GM19328 (cell line): ENCODE measurements at regions not wholly inside any gene's neighbourhood (a gene's known extent, or its start where the extent isn't known, plus 50 kb on each side); places are given as distances from the start of the nearest gene placed in this dataset.

Experiments used
- ATAC-seq: cut with Tn5 transposase; IDR thresholded peaks from one replicate; pipeline ENCODE4 v1.9.1; 2021; ENCODE audit warnings: mild to moderate bottlenecking, moderate library complexity; ENCODE audit not compliant: unreplicated experiment

DNA sequence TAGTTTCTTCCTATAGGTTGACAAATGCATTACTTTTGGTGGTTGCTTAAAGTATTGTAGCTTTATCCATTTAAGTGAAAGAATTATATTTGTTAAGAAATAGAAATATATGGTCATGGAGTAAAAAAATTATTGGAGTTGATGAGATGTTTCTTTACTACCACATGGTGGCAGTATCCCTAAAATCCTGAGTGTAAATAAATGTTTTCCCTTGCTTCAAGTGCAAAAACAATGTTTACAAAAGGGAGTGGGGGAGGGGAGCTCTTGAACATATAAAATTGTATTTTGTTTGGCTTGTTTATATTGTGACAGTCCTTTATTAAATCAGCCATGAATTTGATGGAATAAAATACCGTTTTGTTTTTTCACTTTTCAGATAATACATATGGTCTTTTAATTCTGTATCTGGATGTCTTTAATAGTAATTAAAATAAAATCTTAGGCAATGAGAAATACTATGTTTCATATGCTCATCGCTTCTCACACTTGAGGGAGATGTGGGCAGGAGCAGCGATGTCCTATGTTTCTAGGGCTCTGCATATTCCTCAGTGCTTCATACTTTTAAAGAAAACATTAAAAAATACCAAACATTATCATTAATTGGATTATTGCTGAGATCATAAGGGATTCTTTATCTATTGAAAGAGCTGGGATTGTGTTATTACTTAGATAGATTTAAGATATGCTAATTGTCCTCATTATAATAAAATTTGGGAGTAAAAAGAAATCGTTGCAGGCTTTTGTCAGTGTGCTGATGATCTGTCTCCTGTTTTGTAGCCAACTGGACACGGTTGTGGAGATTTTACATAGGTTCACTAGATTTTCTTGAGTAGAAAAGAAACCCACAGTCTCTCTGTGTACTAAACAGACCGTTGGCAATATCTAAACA is 349.7 kb downstream of the TUSC7 start:
- no peak for ATAC-seq

DNA sequence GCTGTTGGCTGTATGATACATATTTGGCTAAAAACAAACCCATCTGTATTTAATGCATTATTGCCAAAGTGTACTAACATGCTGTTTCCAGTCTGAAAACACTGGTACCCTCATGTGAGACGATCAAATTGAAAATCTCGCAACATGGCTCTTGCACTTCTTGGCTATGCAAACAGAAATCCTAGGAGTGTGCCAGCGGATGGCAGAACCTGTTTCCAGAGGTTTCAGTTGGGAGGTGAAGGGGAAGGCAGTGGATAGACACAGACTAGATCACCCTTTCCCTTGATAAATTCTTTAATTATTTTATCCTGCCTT is 350.3 kb downstream of the TUSC7 start:
- no peak for ATAC-seq

DNA sequence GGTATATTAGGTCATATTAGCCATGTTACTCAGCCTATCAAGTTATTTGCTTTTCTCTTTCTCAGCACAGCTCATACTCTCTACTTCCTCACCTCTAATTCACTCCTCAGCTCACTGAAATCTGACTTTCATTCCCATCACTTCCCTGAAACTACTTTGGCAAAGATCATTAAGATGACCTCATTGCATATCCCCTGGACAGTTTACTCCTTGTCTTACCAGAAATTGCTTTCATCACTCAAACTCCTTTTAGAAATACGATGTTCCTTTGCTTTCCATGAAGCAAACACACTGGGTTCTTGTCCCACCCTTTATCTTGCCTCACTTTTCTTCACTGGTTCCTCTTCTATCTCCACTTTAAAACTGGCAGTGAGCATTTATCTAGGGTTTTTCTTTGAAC is 354.4 kb downstream of the TUSC7 start:
- ATAC-seq: no peak

- ATAC-seq: no peak
These were observed 358.7 kb downstream of the TUSC7 start for GRCh38 chr3:117068301-117068700.

DNA sequence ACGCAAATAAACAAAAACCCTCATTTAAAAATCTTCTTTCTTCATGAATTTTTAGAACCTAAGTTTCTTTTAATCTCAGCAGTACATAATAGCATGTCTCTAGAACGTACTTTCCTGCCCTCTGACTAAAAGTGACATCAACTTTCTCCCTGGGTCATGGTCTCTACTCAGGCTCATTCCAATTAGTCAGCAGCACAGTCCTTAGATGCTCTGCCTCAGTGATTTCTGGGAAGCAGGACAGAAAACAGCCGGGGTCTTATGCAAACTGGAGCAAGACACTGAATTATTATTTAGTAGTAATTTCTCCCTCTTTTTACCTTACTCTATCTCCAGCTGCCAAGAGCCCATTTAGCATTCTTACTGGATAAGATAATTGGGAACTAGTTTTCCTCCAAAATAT is 365.2 kb downstream of the TUSC7 start:
- ATAC-seq: no peak

- no peak for ATAC-seq
These were observed 370.4 kb downstream of the TUSC7 start for GRCh38 chr3:117079997-117080396.

DNA sequence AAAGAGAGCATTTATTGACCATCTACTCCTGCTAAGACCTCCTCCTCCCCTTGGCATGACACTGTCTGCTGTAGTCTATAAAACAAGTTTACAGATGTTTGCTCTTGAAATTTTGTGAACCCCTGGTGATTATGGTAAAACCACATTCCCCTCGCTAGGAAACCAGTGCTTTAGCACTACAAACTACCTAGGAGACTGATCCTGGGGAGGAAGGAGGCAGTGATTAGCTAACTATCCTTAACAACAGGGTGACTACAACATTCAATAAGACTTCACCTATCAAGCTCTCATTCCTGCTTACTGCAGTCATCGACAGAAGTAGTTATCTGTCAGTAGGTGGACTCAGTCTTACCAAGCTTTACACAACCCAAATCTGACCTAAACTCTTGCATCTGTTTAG is 371.3 kb downstream of the TUSC7 start:
- no peak for ATAC-seq

DNA sequence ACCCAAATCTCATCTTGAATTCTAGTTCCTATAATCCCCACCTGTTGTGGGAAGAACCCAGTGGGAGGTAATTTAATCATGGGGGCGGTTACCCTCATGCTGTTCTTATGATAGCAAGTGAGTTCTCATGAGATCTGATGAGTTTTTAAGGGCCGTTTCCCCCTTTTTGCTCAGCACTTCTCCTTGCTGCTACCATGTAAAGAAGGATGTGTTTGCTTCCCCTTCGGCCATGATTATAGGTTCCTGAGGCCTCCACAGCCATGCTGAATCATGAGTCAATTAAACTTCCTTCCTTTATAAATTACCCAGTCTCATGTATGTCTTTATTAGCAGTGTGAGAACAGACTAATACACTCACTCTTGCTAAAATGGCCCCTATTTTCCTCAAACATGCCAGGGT is 374.7 kb downstream of the TUSC7 start:
- no peak for ATAC-seq

DNA sequence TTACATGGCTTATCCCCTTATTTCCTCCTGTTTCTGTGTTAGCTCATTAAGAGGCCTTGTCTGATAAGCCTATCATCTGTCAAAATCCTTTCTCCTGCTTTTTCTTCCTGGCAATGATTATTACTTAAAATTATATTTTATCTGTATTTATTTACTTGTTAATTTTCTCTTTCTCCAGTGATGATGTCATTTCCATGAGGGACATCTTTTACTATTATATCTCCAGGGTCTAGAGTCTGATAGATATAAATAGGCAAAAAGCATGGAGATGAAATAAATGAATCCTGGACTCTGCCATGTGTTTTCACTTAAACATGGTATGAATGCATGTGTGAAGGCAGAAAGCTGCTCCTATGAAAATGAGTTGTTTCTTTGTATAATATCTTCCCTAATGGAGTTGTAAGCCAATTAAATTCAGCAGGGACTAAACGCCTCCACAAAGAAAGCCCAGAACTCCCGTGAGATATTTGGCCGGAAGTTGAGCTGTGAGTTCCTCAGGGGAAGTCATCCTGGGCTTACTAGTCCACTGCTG is 375.2 kb downstream of the TUSC7 start:
- no peak for ATAC-seq

DNA sequence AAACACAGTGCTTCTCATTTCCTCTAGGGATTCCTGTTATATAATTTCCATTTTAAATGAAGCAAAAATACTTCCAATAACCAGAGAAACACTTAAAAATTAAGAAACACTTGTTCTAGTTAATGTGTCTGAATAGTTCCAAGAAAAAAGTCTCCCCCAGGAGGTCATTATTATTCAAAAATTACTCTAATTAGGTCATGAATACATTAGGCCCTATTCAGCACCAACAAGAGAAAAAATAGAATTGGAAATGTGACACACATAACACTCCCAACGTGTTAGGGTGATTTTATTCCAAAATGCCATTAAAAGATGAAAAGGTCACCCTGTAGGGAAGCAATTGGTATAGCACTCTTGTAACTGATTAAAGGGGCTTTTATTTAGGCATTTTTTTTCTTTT is 382.1 kb downstream of the TUSC7 start:
- ATAC-seq: no peak

GRCh38 chr3:117096549-117096948 is 387.0 kb downstream of the TUSC7 start:
- ATAC-seq: no peak

DNA sequence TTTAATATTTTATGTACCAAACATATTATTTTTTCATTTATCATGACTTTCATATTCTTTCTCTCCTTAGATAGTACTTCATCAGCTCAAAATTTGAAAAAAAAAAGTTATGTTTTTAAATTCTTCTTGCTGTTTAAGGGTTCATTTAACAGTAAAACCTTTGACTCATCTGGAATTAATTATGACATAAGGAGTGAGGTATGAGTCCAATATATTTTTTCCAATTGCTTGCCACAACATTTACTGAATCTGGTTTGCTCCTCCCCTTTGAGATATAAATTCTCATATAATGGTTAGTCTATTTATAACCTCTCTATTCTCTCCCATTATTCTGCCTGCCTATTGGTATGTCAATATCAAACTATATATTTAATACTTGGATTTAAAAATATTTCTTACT is 387.8 kb downstream of the TUSC7 start:
- no peak for ATAC-seq

- ATAC-seq: no peak
These were observed 392.1 kb downstream of the TUSC7 start for GRCh38 chr3:117101697-117102096.

DNA sequence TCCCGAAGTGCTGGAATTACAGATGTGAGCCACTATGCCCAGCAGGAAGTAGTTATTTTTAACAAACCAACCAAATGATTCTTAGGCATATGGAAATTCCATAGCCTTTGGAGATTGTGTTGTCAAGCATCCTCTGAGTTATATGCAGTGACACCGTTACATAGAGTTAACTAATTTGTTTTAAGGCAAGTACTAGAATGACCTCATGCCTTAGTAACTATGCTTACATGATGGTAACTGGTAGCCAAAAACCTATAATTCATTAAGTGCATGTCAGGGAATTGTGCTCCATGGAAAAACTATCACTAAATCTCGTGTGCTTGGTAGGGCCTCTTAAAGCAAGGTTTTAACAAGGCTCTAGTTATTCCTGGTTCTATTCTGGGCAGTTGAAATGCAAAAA is 392.8 kb downstream of the TUSC7 start:
- no peak for ATAC-seq

- no peak for ATAC-seq
These were observed 394.1 kb downstream of the TUSC7 start for GRCh38 chr3:117103675-117104074.

- ATAC-seq: no peak
These were observed 394.8 kb downstream of the TUSC7 start for GRCh38 chr3:117104381-117104780.

- ATAC-seq: no peak
These were observed 395.2 kb downstream of the TUSC7 start for GRCh38 chr3:117104792-117105191.

GRCh38 chr3:117105686-117106085 is 396.1 kb downstream of the TUSC7 start:
- no peak for ATAC-seq

- ATAC-seq: no peak
These were observed 396.8 kb downstream of the TUSC7 start for GRCh38 chr3:117106396-117106795.

DNA sequence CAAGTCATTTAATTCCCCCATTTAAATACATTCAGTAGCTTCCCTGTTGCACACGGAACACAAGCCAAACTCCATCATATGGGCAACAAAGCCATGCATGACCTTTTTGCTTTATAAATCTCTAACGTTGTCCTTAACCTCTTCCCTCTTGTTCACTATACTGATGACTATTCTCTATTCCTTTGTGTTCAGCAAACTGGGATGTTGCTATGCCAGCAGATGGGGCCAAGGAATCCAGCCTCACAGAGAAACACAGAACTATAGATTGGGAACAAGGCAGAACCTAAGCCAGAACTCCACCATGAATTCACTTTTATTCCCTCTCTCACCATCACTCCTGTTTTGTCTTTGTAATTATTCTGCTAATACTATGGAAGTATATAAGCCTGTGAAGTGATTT is 398.4 kb downstream of the TUSC7 start:
- ATAC-seq: no peak

DNA sequence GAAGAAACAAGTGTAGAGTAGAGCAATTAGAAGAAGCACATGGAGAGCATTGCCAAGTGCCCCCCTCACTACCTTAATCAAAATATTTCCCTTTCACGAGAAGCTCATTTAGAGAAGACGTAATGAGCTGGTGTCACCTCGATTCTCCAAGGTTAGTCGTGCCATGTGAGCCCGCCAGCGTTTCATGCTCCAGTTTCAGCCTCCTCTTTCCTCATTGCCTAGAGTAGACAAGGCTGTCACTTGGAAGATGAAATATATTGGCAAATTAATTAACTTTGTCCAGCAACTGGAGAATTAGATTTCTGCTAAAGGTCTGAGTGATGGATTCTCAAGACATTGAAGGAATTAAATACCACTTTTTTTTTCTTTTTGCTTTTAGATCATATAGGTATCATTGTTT is 399.6 kb downstream of the TUSC7 start:
- ATAC-seq: no peak

DNA sequence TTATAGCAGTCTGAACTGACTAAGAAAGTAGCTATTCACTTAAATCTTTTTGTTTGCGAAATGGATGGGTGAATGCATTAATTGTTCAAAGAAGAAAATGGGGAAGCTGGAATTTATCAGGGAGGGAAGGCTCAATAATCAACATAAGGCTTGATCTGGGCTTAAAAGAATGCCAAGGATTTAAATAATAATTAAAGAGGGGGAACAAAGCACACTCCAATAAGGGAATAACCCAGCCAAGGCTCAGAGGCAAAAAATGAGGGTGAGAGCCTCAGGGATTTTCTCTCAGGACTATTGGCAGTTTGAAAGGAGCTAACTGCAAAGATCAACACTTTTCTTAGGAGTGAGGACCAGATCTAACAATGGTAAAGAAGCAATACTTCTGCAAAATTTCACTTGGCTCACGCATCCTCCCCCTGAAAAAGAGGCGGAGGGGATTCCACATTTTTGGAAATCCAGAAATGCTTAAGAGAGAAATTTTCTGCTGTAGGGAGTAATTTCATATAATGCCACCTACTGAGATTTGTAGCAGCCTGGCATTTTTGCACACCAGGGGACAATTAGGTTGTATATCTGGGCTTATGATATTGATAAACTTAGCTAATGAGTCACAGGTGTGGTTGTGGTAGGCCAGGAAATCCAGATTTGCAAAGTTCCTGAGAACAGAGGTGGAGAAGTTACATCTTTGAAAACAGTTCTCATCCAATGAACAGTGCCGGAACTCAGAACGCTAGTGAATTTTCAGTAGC is 405.1 kb downstream of the TUSC7 start:
- ATAC-seq: no peak
